ENCODE measurements at regions not wholly inside any gene's neighbourhood (a gene's known extent, or its start where the extent isn't known, plus 50 kb on each side); places are given as distances from the start of the nearest gene placed in this dataset.

DNA sequence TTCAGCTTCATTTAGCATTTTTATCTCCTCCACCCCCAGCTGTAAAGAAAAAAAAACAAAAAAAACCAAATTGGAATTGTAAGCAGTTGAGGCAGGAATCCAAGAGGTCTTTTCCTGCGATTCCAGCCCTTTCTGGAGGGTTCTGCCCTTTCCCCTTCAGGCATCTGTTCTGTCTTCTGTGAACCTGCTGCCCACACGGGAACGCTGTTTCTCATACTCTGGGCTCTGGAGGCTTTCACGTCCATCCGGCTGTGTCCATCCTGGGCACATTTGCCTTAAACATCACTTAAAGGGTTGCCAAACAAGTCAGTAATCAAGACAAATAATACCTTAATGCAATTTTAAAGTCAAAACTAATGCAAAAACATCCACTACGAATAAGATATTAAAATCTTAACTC is 302.8 kb upstream of the PITRM1 start:
- Histone ChIP-seq H3K27ac (ENCODE audit: insufficient read depth, low read length) (no peak overlapping the region), H4K20me1 (ENCODE audit: control insufficient read depth, extremely low read depth, insufficient read depth, low read length) (no peaks in the 10 kb centered on the region), H3K36me3 (ENCODE audit: control insufficient read depth, insufficient read depth, low read length) (no peaks in the 10 kb centered on the region), H3K9ac (ENCODE audit: insufficient read depth, low read length) (no peak overlapping the region), H3K79me2 (ENCODE audit: control insufficient read depth, insufficient read depth, low read length) (no peaks in the 10 kb centered on the region), H3K4me2 (ENCODE audit: extremely low read depth, insufficient read depth, low read length) (no peak overlapping the region), H3K27me3 (ENCODE audit: control insufficient read depth, insufficient read depth, low read length) (no peaks in the 10 kb centered on the region), H3K9me3 (ENCODE audit: control insufficient read depth, insufficient read depth, low read depth, low read length) (no peaks in the 10 kb centered on the region), H3K4me3 (replicated peaks in 1 of 4; ENCODE audit: control extremely low read depth in 1 of 4, insufficient read depth in 1 of 4, low read depth in 3 of 4, low read length in 4 of 4) (no peak overlapping the region), H2AFZ (ENCODE audit: low read length) (no peak overlapping the region), H3K4me1 (ENCODE audit: control insufficient read depth, extremely low read depth, insufficient read depth, low read length) (peaks cover 11% of the 10 kb centered on the region)
- no peak for DNase-seq (ENCODE audit: low read depth in 2 of 2)
- TF ChIP-seq CTCF (conservative IDR thresholded peaks at IDR 0.05 in 1 of 2, IDR thresholded peaks at IDR 0.05 in 1 of 2; ENCODE audit: low read depth in 1 of 2, low read length in 2 of 2) = no peak
- TF ChIP-seq EZH2 (IDR thresholded peaks at IDR 0.05; ENCODE audit: low read length, missing control alignments) = no peak

DNA sequence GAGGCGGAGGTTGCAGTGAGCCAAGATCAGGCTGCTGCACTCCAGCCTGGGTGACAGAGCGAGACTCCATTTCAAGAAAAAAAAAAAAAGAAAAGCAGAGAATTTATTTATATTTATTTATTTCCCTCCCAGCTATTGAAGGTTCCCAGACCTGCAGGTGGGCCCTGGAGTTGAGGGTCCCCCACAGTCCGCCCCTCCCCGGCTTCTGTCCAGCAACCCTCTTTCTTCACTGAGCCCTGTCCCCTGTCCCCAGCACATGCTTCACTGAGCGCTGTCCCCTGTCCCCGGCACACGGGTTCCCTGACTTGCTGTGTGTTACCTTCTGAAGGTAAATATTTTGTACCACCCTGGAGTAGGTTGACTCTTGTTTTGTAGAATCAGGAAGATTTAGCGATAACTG is 301.7 kb upstream of the PITRM1 start:
- Histone ChIP-seq H3K27me3 (ENCODE audit: control insufficient read depth, insufficient read depth, low read length) (no peaks in the 10 kb centered on the region), H3K4me1 (ENCODE audit: control insufficient read depth, extremely low read depth, insufficient read depth, low read length) (peaks cover 15% of the 10 kb centered on the region), H3K36me3 (ENCODE audit: control insufficient read depth, insufficient read depth, low read length) (no peaks in the 10 kb centered on the region), H2AFZ (ENCODE audit: low read length) (no peak overlapping the region), H3K9me3 (ENCODE audit: control insufficient read depth, insufficient read depth, low read depth, low read length) (no peaks in the 10 kb centered on the region), H3K27ac (ENCODE audit: insufficient read depth, low read length) (no peak overlapping the region), H3K9ac (ENCODE audit: insufficient read depth, low read length) (no peak overlapping the region), H3K4me3 (replicated peaks in 1 of 4; ENCODE audit: control extremely low read depth in 1 of 4, insufficient read depth in 1 of 4, low read depth in 3 of 4, low read length in 4 of 4) (no peak overlapping the region), H3K79me2 (ENCODE audit: control insufficient read depth, insufficient read depth, low read length) (no peaks in the 10 kb centered on the region), H3K4me2 (ENCODE audit: extremely low read depth, insufficient read depth, low read length) (no peak overlapping the region), H4K20me1 (ENCODE audit: control insufficient read depth, extremely low read depth, insufficient read depth, low read length) (no peaks in the 10 kb centered on the region)
- TF ChIP-seq CTCF (conservative IDR thresholded peaks at IDR 0.05 in 1 of 2, IDR thresholded peaks at IDR 0.05 in 1 of 2; ENCODE audit: low read depth in 1 of 2, low read length in 2 of 2) (no peak), EZH2 (IDR thresholded peaks at IDR 0.05; ENCODE audit: low read length, missing control alignments) (no peak)
- DNase-seq (ENCODE audit: low read depth in 2 of 2) = no peak

DNA sequence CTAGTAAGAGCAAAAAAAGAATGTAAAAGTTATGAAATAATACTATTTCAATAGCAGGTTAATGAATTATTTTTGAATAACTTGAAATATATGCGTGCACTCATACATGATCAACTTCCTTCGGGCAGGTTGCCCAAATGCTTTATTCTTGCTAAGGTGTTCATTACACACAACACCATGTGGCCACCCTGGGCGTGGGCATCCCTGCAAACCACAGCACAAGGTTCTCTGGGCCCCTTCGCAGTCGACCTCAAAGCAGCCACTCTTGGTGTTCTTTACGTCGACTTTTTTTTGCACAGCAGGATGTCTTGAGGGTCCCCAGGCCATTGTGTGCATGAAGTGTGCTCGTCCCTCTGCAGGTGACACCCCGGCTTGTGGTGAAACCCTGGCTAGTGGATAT is 300.7 kb upstream of the PITRM1 start:
- Histone ChIP-seq H3K9ac (ENCODE audit: insufficient read depth, low read length) (no peak overlapping the region), H3K36me3 (ENCODE audit: control insufficient read depth, insufficient read depth, low read length) (no peaks in the 10 kb centered on the region), H2AFZ (ENCODE audit: low read length) (no peak overlapping the region), H3K4me1 (ENCODE audit: control insufficient read depth, extremely low read depth, insufficient read depth, low read length) (peaks cover 21% of the 10 kb centered on the region), H3K79me2 (ENCODE audit: control insufficient read depth, insufficient read depth, low read length) (no peaks in the 10 kb centered on the region), H4K20me1 (ENCODE audit: control insufficient read depth, extremely low read depth, insufficient read depth, low read length) (no peaks in the 10 kb centered on the region), H3K9me3 (ENCODE audit: control insufficient read depth, insufficient read depth, low read depth, low read length) (no peaks in the 10 kb centered on the region), H3K4me3 (replicated peaks in 1 of 4; ENCODE audit: control extremely low read depth in 1 of 4, insufficient read depth in 1 of 4, low read depth in 3 of 4, low read length in 4 of 4) (no peak overlapping the region), H3K27ac (ENCODE audit: insufficient read depth, low read length) (no peak overlapping the region), H3K27me3 (ENCODE audit: control insufficient read depth, insufficient read depth, low read length) (no peaks in the 10 kb centered on the region), H3K4me2 (ENCODE audit: extremely low read depth, insufficient read depth, low read length) (no peak overlapping the region)
- DNase-seq (ENCODE audit: low read depth in 2 of 2) = no peak
- TF ChIP-seq CTCF (conservative IDR thresholded peaks at IDR 0.05 in 1 of 2, IDR thresholded peaks at IDR 0.05 in 1 of 2; ENCODE audit: low read depth in 1 of 2, low read length in 2 of 2) (no peak), EZH2 (IDR thresholded peaks at IDR 0.05; ENCODE audit: low read length, missing control alignments) (no peak)
